HG03175 (cell line): ENCODE measurements at regions not wholly inside any gene's neighbourhood (a gene's known extent, or its start where the extent isn't known, plus 50 kb on each side); places are given as distances from the start of the nearest gene placed in this dataset.
"Not testable (repeated sequence)": the region's sequence is repeated elsewhere in the genome, so short reads cannot be mapped to it uniquely, and the experiment has no call there.

Experiments
- ATAC-seq: cut with Tn5 transposase; IDR thresholded peaks from one replicate; pipeline ENCODE4 v1.9.1; 2021; ENCODE audit warnings: mild to moderate bottlenecking, moderate library complexity; ENCODE audit not compliant: unreplicated experiment

- no peak for ATAC-seq
These were observed 140.1 kb upstream of the DAPK1 start for GRCh38 chr9:87357600-87357999.

- no peak for ATAC-seq
These were observed 138.4 kb upstream of the DAPK1 start for GRCh38 chr9:87359264-87359663.

DNA sequence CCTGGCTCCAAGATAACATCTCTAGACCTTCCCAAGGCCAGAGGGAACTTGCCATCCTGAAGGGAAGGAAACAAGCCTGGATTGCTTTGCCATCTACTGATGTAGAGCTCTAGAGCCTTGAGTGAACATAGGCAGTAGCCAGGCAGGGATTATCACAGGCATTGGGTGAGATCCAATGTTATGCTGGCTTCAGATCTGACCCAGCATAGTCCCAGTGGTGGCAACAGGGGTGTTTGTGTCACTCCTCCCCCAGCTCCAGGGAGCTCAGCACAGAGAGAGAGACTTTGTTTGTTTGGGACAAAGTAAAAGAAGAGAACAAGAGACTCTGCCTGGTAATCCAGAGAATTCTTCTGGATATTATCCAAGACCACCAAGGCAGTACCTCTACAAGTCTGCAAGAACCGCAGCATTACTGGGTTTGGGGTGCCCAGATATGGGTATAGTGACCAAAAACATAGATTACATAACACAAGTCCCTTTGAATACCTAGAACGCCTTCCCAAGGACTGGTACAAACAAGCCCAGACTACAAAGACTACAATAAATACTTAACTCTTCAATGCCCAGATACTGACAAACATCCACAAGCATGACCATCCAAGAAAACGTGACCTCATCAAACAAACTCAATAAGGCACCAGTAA is 137.6 kb upstream of the DAPK1 start:
- no peak for ATAC-seq

- no peak for ATAC-seq
These were observed 127.5 kb upstream of the DAPK1 start for GRCh38 chr9:87370049-87370685.

DNA sequence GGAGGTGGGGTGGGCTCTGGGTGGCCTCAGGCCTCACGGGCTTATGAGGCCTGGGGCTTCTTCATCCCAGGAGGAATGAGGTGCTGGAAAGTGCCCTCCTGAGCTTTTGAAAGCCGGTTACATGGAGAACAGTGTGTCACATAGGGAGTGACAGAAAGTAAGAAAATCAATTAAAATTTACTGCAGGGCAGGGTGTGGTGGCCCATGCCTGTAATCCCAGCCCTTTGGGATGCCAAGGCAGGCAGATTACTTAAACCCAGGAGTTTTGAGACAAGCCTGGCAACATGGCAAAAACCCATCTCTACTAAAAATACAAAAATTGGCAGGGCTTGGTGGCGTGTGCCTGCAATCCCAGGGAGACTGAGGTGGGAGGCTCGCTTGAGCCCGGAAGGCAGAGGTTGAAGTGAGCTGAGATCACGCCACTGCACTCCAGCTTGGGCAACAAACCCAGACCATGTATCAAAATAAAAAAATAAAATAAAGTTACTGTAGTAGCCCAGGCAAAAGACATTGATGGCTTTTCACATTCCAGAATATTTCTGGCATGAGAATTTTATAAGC is 125.8 kb upstream of the DAPK1 start:
- ATAC-seq, result no peak

DNA sequence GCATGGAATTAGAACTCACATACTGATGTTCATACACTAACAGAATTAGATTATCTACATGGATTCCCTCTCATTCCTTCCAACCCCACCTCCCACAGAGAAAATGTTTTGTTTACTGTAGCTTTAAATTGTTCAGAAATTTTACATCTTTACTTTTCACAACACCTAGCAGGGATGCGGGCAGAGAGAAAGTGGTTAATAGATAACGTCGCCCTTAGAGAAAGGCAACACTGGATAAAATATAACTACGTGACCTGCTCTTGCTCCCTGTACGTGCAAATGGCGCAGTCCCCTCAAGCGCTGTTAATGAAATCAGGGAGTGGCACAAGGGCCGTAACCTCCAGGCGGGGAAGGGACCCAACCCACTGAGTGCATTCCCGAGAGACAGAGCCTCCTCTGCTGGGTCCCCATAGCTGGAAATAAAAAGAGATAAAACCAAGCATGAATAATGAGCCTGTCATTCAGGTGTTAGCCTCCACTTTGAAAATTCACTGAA is 125.3 kb upstream of the DAPK1 start:
- ATAC-seq, result no peak

DNA sequence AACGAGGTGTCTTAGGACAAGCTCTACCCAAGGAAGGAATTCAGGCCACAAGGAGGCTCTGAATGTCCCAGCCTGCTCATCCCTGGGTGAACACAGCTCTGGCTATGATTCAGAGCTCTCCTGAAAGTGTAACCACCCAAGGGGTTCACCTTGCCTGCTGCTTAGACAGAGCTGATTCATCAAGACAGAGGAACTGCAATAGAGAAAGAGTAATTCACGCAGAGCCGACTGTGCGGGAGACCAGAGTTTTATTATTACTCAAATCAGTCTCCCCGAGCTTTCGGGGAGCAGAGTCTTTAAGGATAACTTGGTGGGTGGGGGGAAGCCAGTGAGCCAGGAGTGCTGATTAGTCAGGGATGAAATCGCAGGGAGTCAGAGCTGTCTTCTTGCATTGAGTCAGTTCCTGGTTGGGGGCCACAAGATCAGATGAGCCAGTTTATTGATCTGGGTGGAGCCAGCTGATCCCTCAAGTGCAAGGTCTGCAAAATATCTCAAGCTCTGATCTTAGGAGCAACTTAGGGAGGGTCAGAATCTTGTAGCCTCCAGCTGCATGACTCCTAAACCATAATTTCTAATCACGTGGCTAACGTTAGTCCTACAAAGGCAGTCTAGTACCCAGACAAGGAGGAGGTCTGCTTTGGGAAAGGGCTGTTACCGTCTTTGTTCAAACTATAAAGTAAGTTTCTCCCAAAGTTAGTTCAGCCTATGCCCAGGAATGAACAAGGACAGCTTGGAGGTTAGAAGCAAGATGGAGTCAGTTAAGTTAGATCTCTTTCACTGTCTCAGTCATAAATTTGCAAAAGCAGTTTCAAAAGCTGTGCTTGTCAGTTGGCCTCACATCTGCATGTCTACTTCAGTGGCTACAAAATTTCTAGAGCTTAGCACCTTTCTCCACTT is 123.4 kb upstream of the DAPK1 start:
- ATAC-seq, result not testable (repeated sequence)

DNA sequence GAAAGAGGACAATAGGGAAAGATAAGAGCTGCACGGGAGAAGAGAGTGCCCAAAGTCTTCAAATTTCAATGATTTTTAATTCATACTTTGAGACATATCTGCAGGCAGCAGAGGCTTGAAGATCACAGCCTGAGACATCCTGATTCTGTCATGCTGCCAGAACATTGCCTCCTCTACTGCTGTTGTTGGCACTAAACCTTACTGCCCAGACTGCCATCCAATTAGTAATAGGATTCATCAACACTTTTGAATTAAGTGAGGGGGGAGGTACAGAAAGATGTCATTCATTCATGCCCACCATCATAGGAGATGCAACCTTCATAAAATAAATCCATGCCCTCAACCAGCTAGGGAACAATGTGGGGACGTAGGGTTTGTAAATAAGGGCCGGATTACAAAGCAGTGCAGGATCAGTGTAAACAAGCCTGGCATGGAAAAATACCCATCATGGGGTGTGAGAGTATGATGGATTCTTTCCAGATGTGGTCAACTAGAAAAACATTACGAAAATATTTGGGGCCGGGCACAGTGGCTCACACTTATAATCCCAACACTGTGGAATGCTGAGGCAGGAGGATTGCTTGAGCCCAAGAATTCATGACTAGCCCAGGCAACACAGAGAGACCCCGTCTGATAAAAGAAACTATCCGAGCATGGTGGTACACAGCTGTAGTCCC is 122.1 kb upstream of the DAPK1 start:
- ATAC-seq, result no peak

GRCh38 chr9:87378676-87379075 is 119.0 kb upstream of the DAPK1 start:
- ATAC-seq, result no peak

- no peak for ATAC-seq
These were observed 118.4 kb upstream of the DAPK1 start for GRCh38 chr9:87379300-87379699.

GRCh38 chr9:87381050-87381711 is 116.5 kb upstream of the DAPK1 start:
- no peak for ATAC-seq

DNA sequence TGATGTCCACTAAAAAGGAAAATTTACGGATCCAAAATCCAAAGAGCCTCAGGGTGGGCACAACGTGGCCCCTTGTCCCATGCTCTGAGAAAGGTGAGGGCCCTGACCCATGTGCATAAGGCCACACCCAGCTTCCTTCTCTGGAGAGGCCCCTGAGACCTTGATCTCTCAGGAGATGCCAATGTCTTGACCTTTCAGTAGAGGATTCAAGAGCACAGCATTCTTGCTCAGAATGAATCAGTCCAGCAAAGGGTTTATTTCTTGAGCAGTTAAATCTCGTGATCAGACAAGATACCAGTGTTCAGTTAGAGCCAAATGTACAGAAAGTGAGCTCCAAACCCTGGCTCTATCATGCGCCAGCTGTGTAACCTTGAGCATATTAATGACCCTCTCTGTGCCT is 115.9 kb upstream of the DAPK1 start:
- no peak for ATAC-seq

GRCh38 chr9:87382900-87383299 is 114.8 kb upstream of the DAPK1 start:
- no peak for ATAC-seq

DNA sequence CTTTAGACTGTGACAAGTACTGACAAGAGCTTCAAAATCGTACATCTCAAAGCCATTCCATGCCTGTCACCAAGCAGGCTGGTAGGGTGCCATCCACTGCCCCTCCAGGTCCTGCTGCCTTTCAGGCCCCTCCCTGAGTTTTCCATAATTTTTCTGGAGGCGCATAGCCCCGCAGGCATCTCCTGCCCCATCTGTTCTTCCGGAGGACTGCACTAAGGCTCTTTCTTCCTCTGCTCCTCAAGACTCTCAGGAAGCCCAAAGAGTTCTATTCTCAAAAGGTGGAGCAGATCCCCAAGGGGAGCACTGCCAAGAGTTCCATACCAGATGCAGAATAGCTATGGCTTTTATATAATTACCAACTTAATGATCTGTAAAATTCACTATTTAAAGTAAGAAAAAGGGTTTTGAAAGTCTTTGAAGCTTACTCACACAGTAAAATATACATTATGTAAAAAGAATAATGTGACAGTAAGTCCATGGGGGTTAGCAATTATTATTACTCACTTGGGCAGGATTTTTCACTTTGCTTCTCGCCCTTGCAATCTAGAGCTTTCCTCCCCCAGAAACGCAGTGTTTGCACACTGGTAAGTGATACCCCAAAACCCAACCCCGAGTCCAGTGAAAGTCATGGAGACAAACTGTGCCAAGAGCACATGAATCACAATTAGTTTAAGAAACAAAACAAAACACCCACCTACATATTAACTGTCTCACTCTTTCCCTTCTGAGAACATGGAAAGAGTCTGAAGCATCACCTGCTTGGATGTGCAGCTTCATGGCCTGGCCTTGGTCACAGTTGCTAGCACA is 114.1 kb upstream of the DAPK1 start:
- no peak for ATAC-seq

DNA sequence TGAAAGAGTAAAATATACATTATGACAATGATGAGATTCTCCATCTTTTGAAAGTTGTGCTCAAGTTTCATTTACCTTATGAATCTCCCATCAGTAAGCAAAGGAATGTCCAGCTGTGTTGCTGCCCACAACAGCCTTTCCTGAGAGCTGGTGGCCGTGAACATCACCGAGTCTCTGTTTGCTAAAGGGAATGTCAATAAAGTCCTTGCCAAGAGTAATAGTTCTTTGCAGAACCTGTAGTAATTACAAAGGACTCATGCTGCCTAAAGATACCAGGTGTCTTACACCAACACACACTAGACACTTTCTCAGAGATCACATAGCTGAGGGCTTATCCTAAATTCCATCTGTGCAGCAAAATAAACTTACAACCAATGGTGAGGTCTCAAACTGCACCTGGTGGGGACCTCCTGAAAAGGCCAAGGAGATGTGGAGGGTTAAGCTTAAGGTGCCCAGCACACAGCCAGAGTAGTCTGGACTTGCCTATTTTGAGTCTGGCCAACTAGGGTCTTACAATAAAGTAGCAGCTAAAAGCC is 111.1 kb upstream of the DAPK1 start:
- ATAC-seq, result no peak

DNA sequence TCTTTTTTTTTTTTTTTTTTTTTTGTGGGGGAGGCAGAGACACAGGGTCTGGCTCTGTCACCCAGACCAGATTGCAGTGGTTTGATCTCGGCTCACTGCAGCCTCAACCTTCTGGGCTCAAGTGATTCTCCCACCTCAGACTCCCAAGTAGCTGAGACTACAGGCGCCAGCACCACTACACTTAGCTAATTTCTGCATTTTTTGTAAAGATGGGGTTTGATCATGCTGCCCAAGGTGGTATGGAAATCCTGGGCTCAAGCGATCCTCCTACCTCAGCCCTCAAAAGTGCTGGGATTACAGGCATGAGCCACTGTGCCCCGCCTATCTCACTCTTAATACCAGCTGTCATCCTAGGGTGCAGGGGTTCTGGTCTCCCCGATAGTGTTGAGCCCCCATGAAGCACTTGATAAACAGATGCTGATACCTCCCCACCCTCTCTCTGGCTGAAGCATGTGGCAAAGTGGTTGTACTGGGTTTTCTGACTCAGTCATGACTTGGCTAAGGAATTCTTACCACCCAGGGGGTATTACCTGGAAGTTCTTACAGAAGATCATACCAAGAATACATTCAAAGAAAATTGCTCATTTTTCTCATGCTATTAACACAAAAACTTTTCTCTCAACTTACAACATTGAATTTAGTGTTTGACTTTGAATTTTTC is 110.2 kb upstream of the DAPK1 start:
- no peak for ATAC-seq

GRCh38 chr9:87388708-87389107 is 109.0 kb upstream of the DAPK1 start:
- ATAC-seq, result not testable (repeated sequence)

DNA sequence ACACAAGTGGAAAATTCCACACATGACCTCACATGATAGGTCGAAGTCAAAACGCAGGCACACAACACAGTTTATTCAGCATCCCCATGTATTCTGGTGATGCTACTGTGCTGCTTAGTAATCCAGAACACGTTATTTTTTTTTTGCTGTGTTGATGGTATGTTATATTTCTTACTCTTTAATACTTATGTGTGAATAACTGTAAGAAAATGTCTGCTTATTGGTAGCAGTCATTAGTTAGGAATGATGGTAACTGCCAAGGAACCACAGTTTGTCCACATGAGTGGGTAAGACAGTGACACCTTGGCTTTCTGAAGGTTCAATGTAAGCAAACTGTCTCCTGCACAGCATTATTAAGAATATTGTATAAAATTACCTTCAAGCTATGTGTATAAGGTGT is 107.7 kb upstream of the DAPK1 start:
- ATAC-seq, result no peak

- no peak for ATAC-seq
These were observed 107.3 kb upstream of the DAPK1 start for GRCh38 chr9:87390361-87390760.
